ENCODE measurements at regions not wholly inside any gene's neighbourhood (a gene's known extent, or its start where the extent isn't known, plus 50 kb on each side); places are given as distances from the start of the nearest gene placed in this dataset.

DNA sequence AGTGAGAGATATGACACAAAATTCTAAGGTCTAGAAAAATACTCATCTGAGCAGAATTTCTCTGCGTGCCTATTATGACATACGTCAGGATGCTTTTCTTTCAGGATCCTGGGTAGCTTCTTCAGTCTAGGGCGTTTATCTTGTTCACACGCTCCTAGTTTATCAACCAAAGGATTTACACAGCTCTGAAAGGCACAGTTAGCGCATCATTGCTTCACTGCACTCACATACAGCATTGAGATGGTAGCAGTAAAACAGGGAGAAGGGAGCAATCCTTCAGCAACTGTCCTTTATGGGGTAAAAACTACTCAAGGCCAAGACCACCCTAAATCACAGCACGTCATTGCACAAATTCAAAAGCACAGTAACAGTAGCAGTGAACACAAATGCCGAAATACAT is 222.8 kb downstream of the SUCLG1 start:
- no peaks in the 10 kb centered on the region for H3K79me2 ChIP-seq (ENCODE audit: low read length)
- no peaks in the 10 kb centered on the region for H3K36me3 ChIP-seq (replicated peaks; ENCODE audit: insufficient read depth, low read length)
- no peak overlapping the region for H3K4me3 ChIP-seq (ENCODE audit: low read length)
- H3K4me2 ChIP-seq (ENCODE audit: low read depth, low read length) = no peak overlapping the region
- no peak overlapping the region for H2AFZ ChIP-seq (ENCODE audit: low read length)
- no peaks in the 10 kb centered on the region for H3K9me3 ChIP-seq (replicated peaks; ENCODE audit: insufficient read depth, low read length)
- H3K27me3 ChIP-seq (replicated peaks; ENCODE audit: insufficient read depth, low read length) = no peaks in the 10 kb centered on the region
- H3K4me1 ChIP-seq (ENCODE audit: low read length) = no peaks in the 10 kb centered on the region
- H3K9me2 ChIP-seq (replicated peaks; ENCODE audit: insufficient read depth, low read length) = no peaks in the 10 kb centered on the region
- H4K20me1 ChIP-seq (ENCODE audit: insufficient read depth, low read length) = no peaks in the 10 kb centered on the region
- no peak overlapping the region for H3K9ac ChIP-seq (ENCODE audit: low read length)
- no peak for DNase-seq
- no peaks in the 10 kb centered on the region for H3F3A ChIP-seq (ENCODE audit: insufficient read depth, low read length)
- no peak for TF ChIP-seq EZH2 (optimal IDR thresholded peaks at IDR 0.05; ENCODE audit: low read depth, low read length)
- TF ChIP-seq EZH2phosphoT487 (IDR thresholded peaks at IDR 0.05; ENCODE audit: low read length) = no peak
- TF ChIP-seq, protein P1, sequence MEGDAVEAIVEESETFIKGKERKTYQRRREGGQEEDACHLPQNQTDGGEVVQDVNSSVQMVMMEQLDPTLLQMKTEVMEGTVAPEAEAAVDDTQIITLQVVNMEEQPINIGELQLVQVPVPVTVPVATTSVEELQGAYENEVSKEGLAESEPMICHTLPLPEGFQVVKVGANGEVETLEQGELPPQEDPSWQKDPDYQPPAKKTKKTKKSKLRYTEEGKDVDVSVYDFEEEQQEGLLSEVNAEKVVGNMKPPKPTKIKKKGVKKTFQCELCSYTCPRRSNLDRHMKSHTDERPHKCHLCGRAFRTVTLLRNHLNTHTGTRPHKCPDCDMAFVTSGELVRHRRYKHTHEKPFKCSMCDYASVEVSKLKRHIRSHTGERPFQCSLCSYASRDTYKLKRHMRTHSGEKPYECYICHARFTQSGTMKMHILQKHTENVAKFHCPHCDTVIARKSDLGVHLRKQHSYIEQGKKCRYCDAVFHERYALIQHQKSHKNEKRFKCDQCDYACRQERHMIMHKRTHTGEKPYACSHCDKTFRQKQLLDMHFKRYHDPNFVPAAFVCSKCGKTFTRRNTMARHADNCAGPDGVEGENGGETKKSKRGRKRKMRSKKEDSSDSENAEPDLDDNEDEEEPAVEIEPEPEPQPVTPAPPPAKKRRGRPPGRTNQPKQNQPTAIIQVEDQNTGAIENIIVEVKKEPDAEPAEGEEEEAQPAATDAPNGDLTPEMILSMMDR (IDR thresholded peaks at IDR 0.05; ENCODE audit: low read length) = no peak
- no peak overlapping the region for H3K27ac ChIP-seq (ENCODE audit: low read length)

DNA sequence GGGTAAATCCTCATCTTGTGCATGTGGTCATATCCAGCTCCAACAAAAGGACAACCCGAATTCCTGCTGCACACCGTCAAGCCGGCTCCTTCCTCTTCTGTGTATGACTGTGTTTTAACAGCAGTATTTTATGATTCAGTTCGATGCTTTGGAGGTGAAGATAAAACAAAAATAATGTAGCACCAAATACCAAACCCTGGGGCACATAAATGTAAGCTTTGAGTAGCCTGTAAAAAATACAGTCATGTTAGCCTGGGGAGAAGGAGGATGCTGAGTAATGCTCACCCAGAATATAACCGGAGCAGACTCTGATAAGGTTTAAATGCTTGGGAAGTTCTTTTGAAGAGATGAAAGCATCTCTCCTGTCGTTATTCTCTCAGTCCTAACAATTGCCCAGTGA is 225.0 kb downstream of the SUCLG1 start:
- H3K79me2 ChIP-seq (ENCODE audit: low read length) = no peaks in the 10 kb centered on the region
- H3K9me3 ChIP-seq (replicated peaks; ENCODE audit: insufficient read depth, low read length) = no peaks in the 10 kb centered on the region
- H3K4me2 ChIP-seq (ENCODE audit: low read depth, low read length) = no peak overlapping the region
- no peak for DNase-seq
- H3K4me1 ChIP-seq (ENCODE audit: low read length) = no peaks in the 10 kb centered on the region
- no peaks in the 10 kb centered on the region for H3K9me2 ChIP-seq (replicated peaks; ENCODE audit: insufficient read depth, low read length)
- no peaks in the 10 kb centered on the region for H4K20me1 ChIP-seq (ENCODE audit: insufficient read depth, low read length)
- H3K27me3 ChIP-seq (replicated peaks; ENCODE audit: insufficient read depth, low read length) = no peaks in the 10 kb centered on the region
- no peaks in the 10 kb centered on the region for H3K36me3 ChIP-seq (replicated peaks; ENCODE audit: insufficient read depth, low read length)
- no peak overlapping the region for H3K4me3 ChIP-seq (ENCODE audit: low read length)
- H3F3A ChIP-seq (ENCODE audit: insufficient read depth, low read length) = no peaks in the 10 kb centered on the region
- H3K9ac ChIP-seq (ENCODE audit: low read length) = no peak overlapping the region
- no peak overlapping the region for H2AFZ ChIP-seq (ENCODE audit: low read length)
- no peak overlapping the region for H3K27ac ChIP-seq (ENCODE audit: low read length)
- TF ChIP-seq EZH2 (optimal IDR thresholded peaks at IDR 0.05; ENCODE audit: low read depth, low read length) = no peak

DNA sequence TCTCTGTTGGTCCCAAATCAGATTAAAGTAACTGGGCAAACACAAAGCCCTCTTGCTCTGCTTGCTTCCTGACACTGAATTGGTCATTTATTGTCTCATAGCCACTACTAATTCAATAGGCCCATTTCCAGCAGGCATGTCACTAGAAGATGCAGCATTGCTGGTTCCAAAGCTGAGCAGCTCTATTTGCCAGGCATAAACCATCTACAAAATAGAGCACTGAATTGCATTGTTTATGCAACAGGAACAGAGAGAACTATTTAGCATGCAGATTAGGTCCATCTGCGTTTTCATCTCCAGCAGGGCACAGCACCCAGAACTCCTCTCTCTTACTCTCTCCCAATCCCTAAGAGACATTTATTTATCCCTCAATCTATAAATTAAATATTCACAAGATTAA is 227.6 kb downstream of the SUCLG1 start:
- DNase-seq = no peak
- Histone ChIP-seq H3K9ac (ENCODE audit: low read length) (no peak overlapping the region), H4K20me1 (ENCODE audit: insufficient read depth, low read length) (no peaks in the 10 kb centered on the region), H3K27me3 (replicated peaks; ENCODE audit: insufficient read depth, low read length) (no peaks in the 10 kb centered on the region), H2AFZ (ENCODE audit: low read length) (no peak overlapping the region), H3K79me2 (ENCODE audit: low read length) (no peaks in the 10 kb centered on the region), H3K27ac (ENCODE audit: low read length) (no peak overlapping the region), H3K36me3 (replicated peaks; ENCODE audit: insufficient read depth, low read length) (no peaks in the 10 kb centered on the region), H3K9me3 (replicated peaks; ENCODE audit: insufficient read depth, low read length) (no peaks in the 10 kb centered on the region), H3F3A (ENCODE audit: insufficient read depth, low read length) (no peaks in the 10 kb centered on the region), H3K4me1 (ENCODE audit: low read length) (no peaks in the 10 kb centered on the region), H3K4me3 (ENCODE audit: low read length) (no peak overlapping the region), H3K9me2 (replicated peaks; ENCODE audit: insufficient read depth, low read length) (no peaks in the 10 kb centered on the region), H3K4me2 (ENCODE audit: low read depth, low read length) (no peak overlapping the region)
- TF ChIP-seq, protein P1 (IDR thresholded peaks at IDR 0.05; ENCODE audit: low read length) = no peak
- TF ChIP-seq EZH2phosphoT487 (IDR thresholded peaks at IDR 0.05; ENCODE audit: low read length) (no peak), EZH2 (optimal IDR thresholded peaks at IDR 0.05; ENCODE audit: low read depth, low read length) (no peak)

DNA sequence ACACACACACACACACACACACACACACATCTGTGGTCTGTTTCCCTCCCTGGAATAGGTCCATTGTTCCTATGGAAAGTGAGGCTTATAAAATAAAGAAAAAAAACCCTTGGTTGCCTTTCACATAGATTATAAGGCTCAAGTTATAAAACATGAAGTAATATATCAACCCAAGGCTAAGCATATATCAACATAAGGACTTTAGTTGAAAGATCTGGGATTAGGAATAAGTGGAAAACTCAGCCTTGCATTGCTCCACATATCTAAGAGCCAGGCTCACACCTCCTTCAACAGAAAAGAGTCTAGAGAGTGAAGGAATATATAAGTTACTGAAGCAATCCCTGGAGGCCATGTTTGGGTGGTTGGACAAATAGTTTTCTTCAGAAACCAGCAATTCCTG is 235.0 kb downstream of the SUCLG1 start:
- Histone ChIP-seq H4K20me1 (ENCODE audit: insufficient read depth, low read length) (no peaks in the 10 kb centered on the region), H3F3A (ENCODE audit: insufficient read depth, low read length) (peaks cover 4% of the 10 kb centered on the region; the same call in 1 of the 2 replicates), H3K4me3 (ENCODE audit: low read length) (no peak overlapping the region), H3K27ac (ENCODE audit: low read length) (no peak overlapping the region), H3K9me3 (replicated peaks; ENCODE audit: insufficient read depth, low read length) (no peaks in the 10 kb centered on the region), H3K36me3 (replicated peaks; ENCODE audit: insufficient read depth, low read length) (no peaks in the 10 kb centered on the region), H3K79me2 (ENCODE audit: low read length) (no peaks in the 10 kb centered on the region), H3K4me2 (ENCODE audit: low read depth, low read length) (no peak overlapping the region), H3K4me1 (ENCODE audit: low read length) (peaks cover 6% of the 10 kb centered on the region; the same call in 1 of the 2 replicates), H3K27me3 (replicated peaks; ENCODE audit: insufficient read depth, low read length) (no peaks in the 10 kb centered on the region), H3K9me2 (replicated peaks; ENCODE audit: insufficient read depth, low read length) (no peaks in the 10 kb centered on the region), H3K9ac (ENCODE audit: low read length) (no peak overlapping the region), H2AFZ (ENCODE audit: low read length) (no peak overlapping the region)
- TF ChIP-seq EZH2phosphoT487 (IDR thresholded peaks at IDR 0.05; ENCODE audit: low read length) (no peak), EZH2 (optimal IDR thresholded peaks at IDR 0.05; ENCODE audit: low read depth, low read length) (no peak)
- TF ChIP-seq, protein P1 (IDR thresholded peaks at IDR 0.05; ENCODE audit: low read length) = no peak
- no peak for DNase-seq
